GM21381 (cell line): ENCODE measurements at regions not wholly inside any gene's neighbourhood (a gene's known extent, or its start where the extent isn't known, plus 50 kb on each side); places are given as distances from the start of the nearest gene placed in this dataset.
"Not testable (repeated sequence)": the region's sequence is repeated elsewhere in the genome, so short reads cannot be mapped to it uniquely, and the experiment has no call there.

ENCODE experiments used
- ATAC-seq: cut with Tn5 transposase; IDR thresholded peaks from one replicate; pipeline ENCODE4 v1.9.1; 2021; ENCODE audit warnings: mild to moderate bottlenecking, moderate library complexity; ENCODE audit not compliant: unreplicated experiment

- ATAC-seq = no peak
These were observed 582.2 kb downstream of the KIF4B start for GRCh38 chr5:155595791-155596190.

DNA sequence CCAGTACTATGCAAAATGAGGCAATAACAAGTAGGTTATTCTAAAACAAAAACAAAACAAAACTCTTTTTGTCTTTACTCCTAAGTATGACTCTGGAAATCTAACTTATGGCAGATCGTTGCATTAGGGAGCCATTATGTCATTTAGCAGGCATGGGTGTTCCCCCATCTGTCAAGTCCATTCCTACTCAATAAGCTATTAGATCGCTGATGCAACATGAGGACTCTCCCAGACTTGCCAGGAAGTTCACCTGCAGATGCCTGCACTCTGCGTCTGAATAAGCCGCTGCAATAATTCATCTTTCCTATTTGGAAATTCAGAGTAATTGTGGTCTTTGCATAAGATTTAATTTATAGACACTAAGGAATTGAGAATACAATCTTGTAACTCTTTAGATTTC is 585.0 kb downstream of the KIF4B start:
- ATAC-seq = no peak

GRCh38 chr5:155605920-155606319 is 592.4 kb downstream of the KIF4B start:
- no peak for ATAC-seq

DNA sequence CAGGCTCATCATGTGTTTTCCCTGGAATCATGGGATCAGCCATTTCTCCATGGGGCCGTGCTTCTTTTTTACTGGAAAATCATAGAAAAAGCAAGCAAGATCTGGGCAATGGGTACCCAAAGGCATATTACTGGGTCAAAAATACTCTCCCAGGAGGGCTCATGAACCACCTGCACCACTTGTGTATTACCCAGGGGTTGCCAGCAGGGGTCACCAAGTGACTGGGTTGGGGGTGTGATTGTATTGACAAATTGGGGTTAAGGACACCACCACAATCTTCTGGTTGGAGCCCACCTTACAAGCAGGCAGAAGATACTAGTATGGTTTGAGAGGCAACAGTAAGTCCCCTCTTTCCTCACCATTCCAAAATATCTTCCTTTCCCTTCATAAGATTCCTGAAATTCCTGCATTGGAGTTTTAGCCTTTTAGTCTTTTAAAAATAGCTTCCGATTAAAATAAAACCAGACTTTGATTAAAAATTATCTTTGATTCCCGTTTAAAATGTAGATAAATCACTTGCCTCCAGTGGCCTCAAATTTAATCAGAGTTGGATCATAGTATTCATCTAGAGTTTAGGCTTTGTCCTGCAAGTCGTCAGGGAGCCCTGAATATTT is 603.3 kb downstream of the KIF4B start:
- peak; percentile 86 for ATAC-seq

GRCh38 chr5:155619688-155620087 is 606.1 kb downstream of the KIF4B start:
- no peak for ATAC-seq

- no peak for ATAC-seq
These were observed 607.4 kb downstream of the KIF4B start for GRCh38 chr5:155620821-155621410.

DNA sequence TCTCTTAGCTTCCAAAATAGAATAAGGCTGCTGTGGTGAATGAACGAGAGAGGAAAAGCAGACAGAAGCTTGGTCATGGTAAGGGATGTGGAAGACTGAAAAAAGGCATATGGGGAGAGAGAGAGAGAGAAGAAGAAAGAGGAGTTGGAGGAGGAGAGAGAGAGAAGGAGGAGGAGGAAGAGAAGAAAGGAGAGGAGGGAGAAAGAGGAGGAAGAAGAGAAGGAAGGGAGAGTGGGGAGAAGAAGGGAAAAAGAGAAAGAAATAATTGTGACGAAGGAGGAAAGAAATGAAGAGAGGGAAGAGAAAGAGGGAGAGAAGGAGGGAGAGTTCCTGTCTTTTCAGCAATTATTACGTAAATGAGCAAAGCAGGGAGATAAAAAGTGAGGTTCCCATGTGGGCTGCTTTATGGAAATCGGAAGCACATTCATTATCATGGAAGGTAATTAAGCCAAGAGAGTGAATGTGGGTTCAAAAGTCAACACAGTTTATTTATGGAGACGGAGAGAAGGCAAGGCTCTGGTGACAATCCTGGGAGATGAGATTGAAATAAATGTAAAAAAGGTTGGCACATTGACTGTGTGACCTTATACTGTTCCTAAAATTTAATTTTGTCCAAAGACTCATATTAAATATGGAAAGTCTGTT is 611.2 kb downstream of the KIF4B start:
- ATAC-seq = no peak

- ATAC-seq = no peak
These were observed 611.8 kb downstream of the KIF4B start for GRCh38 chr5:155625315-155625714.

DNA sequence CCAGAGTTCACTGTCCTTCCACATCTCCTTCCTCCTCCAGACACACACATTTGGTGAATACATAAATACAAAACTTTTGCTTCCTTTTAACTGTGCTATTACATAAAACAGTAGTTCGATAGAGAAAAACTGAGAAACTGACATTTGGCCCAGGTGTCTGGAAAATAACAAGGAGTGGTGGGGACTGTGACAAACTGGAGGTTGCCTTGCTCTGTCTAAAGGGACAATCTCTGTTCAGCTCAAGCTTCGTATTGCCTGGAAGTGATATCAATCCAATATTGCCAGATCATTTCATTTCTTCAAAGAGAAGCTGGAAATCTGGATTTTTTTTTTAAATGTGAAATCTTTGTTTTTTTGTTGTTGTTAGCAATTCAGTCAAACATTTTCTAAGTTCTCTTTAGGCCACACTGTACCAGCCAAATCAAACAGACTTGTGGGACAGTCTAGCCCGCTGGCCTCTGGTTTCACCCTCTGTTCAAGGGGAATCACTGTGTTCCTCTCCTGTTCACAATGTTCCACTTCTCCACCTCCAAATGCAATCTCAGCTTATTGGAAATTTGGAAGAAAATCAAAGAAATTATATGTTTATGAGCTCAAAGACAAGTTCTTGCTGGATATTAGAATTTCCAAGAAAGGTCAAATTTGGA is 612.5 kb downstream of the KIF4B start:
- no peak for ATAC-seq

GRCh38 chr5:155626592-155626991 is 613.0 kb downstream of the KIF4B start:
- no peak for ATAC-seq

DNA sequence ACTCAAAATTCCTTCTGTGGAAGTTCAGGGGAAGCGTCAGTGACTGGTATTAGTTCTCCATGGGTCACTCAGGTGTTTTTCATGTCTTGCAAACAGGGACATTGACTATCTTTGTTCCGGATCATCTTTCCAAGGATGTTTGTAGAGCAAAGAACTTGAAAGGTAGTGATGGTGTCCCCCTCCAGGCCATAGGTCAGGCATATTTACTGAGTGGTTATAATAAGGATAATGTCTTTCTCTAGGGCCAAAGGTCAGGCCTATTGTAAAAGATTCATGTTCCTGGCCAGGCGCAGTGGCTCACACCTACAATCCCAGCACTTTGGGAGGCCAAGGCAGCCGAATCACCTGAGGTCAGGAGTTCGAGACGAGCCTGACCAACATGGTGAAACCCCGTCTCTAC is 614.8 kb downstream of the KIF4B start:
- no peak for ATAC-seq

DNA sequence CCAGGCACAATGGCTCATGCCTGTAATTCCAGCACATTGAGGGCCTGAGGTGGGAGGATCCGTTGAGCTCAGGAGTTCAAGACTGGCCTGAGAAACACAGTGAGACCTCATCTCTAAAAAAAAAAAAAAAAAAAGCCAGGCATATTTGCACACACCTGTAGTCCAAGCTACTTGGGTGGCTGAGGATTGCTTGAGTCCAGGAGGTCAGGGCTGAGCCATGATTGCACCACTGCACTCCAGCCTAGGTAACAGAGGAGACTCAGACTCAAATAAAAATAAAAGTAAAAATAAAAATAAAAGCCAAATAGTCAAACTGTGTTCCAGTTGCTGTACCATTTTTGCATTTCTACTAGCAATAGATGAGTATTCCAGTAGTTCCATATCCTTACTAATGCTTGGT is 616.0 kb downstream of the KIF4B start:
- no peak for ATAC-seq

- no peak for ATAC-seq
These were observed 617.6 kb downstream of the KIF4B start for GRCh38 chr5:155631116-155631515.

DNA sequence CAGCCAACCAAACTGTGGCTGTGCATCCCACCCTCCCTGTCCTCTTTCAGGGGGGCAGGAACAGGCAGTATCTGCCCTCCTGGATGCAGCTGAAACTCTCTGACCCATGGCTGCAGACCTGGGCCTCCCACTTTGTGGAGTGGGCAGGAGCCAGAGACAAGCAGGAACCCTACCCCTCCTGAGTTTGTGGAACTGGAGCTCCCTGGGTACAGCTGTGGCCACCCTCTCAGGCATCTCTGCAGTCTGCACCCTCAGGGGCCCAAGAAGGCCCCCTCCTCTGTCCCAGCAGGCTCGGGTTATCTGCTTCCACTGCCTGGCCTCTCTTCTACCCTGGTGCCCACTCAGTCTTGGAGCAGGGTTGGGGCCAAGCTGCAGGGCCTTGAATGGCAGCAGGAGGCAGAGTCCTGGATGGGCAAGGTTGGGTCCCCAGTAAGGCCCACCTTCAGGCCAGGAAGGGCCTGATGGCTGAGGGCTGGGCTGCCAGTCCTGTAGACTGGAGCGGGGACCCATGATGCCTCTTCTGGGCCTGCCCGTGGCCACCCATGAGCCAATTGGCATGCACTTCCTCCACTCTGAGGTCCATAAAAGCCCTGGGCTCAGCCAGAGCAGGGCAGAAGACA is 619.9 kb downstream of the KIF4B start:
- ATAC-seq = no peak

- ATAC-seq = no peak
These were observed 636.1 kb downstream of the KIF4B start for GRCh38 chr5:155649666-155650065.

- ATAC-seq = no peak
These were observed 642.0 kb downstream of the KIF4B start for GRCh38 chr5:155655569-155655968.

GRCh38 chr5:155661859-155662258 is 648.3 kb downstream of the KIF4B start:
- ATAC-seq = no peak

- ATAC-seq = no peak
These were observed 651.8 kb downstream of the KIF4B start for GRCh38 chr5:155665361-155665760.

GRCh38 chr5:155672001-155672400 is 655.0 kb upstream of the SGCD start:
- ATAC-seq = not testable (repeated sequence)

DNA sequence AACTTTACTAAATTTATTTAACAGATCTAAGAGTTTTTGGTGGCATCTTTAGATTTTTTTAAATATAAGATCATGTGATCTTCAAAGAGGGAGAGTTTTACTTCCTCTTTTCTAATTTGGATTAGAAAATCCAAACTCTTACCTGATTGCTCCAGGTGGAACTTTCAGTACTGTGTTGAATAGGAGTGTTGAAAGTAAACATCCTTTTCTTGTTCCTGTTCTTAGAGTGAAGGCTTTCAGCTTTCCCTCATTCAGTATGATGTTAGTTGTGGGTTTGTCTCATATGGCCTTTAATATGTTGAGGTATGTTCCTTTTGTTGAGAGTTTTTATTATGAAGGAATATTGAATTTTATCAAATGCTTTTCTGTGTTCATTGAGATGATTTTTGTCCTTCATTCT is 650.0 kb upstream of the SGCD start:
- ATAC-seq = peak; percentile 70

DNA sequence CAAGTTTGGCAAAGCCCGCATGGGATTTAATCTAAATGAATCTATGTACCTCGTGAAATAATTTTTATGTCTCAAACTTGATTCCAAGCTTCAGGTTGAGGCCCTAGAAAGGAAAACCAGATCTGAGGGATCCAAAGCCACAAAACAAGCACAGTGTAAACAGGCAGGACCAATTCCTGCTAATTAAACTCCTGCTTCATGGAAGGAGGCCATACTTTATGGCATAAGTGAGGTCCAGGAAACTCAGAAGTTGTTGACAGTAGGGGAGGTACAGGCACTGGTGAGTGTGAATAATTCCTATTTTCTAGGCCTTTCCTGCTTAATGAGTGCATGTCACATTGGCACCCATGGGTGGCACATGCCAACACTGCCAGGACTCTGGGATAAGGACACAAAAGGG is 648.6 kb upstream of the SGCD start:
- ATAC-seq = no peak

DNA sequence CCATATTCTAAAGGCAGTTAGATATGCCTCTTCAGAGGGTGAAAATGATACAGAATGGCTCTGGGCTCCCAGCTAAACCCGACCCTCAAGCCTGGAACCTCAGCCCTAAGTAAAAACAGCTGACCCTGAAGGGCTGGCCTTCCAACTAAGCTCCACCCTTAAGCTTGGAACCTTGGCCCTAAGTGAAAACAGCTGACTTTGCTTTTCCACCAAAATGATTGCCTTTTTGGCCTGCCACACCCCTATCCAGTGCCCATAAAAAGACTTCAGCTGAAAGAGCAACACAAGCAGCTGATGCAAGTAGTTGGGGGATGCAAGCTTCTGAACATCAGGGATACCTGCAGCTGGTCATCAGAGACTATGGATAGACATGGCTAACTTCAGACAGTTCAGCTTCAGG is 647.4 kb upstream of the SGCD start:
- ATAC-seq = no peak
